K562 (cell line): ENCODE measurements at regions not wholly inside any gene's neighbourhood (a gene's known extent, or its start where the extent isn't known, plus 50 kb on each side); places are given as distances from the start of the nearest gene placed in this dataset.
A peak's percentile ranks its signal among the peaks of the same experiment; 100 is the strongest.

Source experiments
- ATAC-seq: fragments of 200-7000 bp; cut with Tn5 transposase; 3 replicates; pipeline ENCODE4 v1.9.1; 2020; ENCODE audit warnings: moderate library complexity
- BruUV-seq: library from RNA; stranded (reverse); fragments of 400-500 nt; replicated peaks from 2 replicates; lab custom pipeline; 2021; lab: Mats Ljungman, UMichigan
- CTCF ChIA-PET: fragments of 300-600 bp; formaldehyde crosslinking; extraction: SDS; loops from one replicate; lab custom pipeline; 2021; ENCODE audit warnings: low intra/inter-chr PET ratio; lab: Yijun Ruan, JAX
- POLR2A ChIA-PET: fragments of 300-600, 350-650 bp; sonication (Branson Sonifier 250); formaldehyde crosslinking; extraction: SDS; loops from one replicate; lab custom pipeline; 2021; ENCODE audit warnings: antibody characterized with exemption, inconsistent platforms; lab: Yijun Ruan, JAX
- DNase-seq, 4 experiments: peaks; one replicate each; pipeline versions ENCODE4 v3.0.0 to v3.0.0-alpha.2; 2011 to 2018; ENCODE audit warnings: low spot score in 3 of 4, mixed read lengths in 3 of 4; ENCODE audit errors: extremely low read depth in 1 of 4
- FAIRE-seq: peaks from 2 replicates; lab custom pipeline; 2011; peaks lifted over from hg19 to GRCh38; lab: Jason Lieb, UNC
- H2AFZ ChIP-seq: 2 replicates; pipeline ENCODE4 v1.6.0; 2011; ENCODE audit warnings: low read depth, low read length, control low read depth, inconsistent platforms
- H3K27ac ChIP-seq: fragments of 200-600 bp; 3 replicates; pipeline ENCODE4 v1.8.0; 2011; ENCODE audit warnings: low read depth, mild to moderate bottlenecking, control low read depth, inconsistent platforms, low read length, moderate library complexity, mixed read lengths; ENCODE audit errors: extremely low read depth
- H3K27me3 ChIP-seq, 2 experiments: fragments of 300-600 bp in 1 of 2; 2 replicates in 1 of 2; 3 replicates in 1 of 2; pipeline versions ENCODE4 v1.6.0 to v1.8.0; 2011; ENCODE audit warnings: inconsistent platforms in 2 of 2, low read length in 2 of 2, mild to moderate bottlenecking in 1 of 2, mixed read lengths in 1 of 2, moderate library complexity in 1 of 2; ENCODE audit not compliant: control insufficient read depth in 2 of 2, insufficient read depth in 2 of 2
- H3K36me3 ChIP-seq: fragments of 300-600 bp; 3 replicates; pipeline ENCODE4 v1.8.0; 2011; ENCODE audit warnings: mild to moderate bottlenecking, low read length, inconsistent platforms; ENCODE audit not compliant: control insufficient read depth, insufficient read depth
- H3K4me1 ChIP-seq, 2 experiments: fragments of 200-600 bp in 1 of 2; replicated peaks in 1 of 2; 2 replicates in 1 of 2; 3 replicates in 1 of 2; pipeline versions ENCODE4 v1.5.1 to v1.8.0; 2011; ENCODE audit warnings: inconsistent platforms in 2 of 2, low read length in 2 of 2, mild to moderate bottlenecking in 1 of 2, mixed read lengths in 1 of 2, moderate library complexity in 1 of 2; ENCODE audit not compliant: control insufficient read depth in 2 of 2, insufficient read depth in 2 of 2
- H3K4me2 ChIP-seq: 2 replicates; pipeline ENCODE4 v1.6.1; 2011; ENCODE audit warnings: low read length, control low read depth, inconsistent platforms, mixed read lengths; ENCODE audit not compliant: insufficient read depth
- H3K4me3 ChIP-seq: fragments of 200-600 bp; sonication (generic), shearing (Covaris generic); 2 replicates; pipeline ENCODE4 v1.5.1; 2016; ENCODE audit warnings: control low read depth, inconsistent platforms
- H3K79me2 ChIP-seq: fragments of 200-600 bp; 3 replicates; pipeline ENCODE4 v1.8.0; 2011; ENCODE audit warnings: low read length, inconsistent platforms; ENCODE audit not compliant: control insufficient read depth, insufficient read depth
- H3K9ac ChIP-seq, 2 experiments: 2 replicates each; pipeline versions ENCODE4 v1.6.0 to v1.6.1; 2011; ENCODE audit warnings: low read depth in 2 of 2, low read length in 2 of 2, control low read depth in 1 of 2, inconsistent platforms in 1 of 2, mild to moderate bottlenecking in 1 of 2, mixed read lengths in 1 of 2; ENCODE audit not compliant: insufficient read depth in 1 of 2
- H3K9me1 ChIP-seq: one replicate; pipeline ENCODE4 v1.6.0; 2011; ENCODE audit warnings: inconsistent platforms, mild to moderate bottlenecking, low read length, moderate library complexity; ENCODE audit not compliant: control insufficient read depth, insufficient read depth
- H3K9me3 ChIP-seq: replicated peaks from 2 replicates; pipeline ENCODE4 v1.5.1; 2011; ENCODE audit warnings: low read depth, low read length, inconsistent platforms; ENCODE audit not compliant: control insufficient read depth, insufficient read depth
- H4K20me1 ChIP-seq: replicated peaks from 2 replicates; pipeline ENCODE4 v1.6.1; 2011; ENCODE audit warnings: low read length, inconsistent platforms, mixed read lengths; ENCODE audit not compliant: control insufficient read depth, insufficient read depth
- ATF1 ChIP-seq, 2 experiments: fragments of 450-650 bp in 1 of 2; IDR thresholded peaks; 2 replicates each; pipeline ENCODE4 v1.6.1; 2016; ENCODE audit warnings: missing compliant biosample characterization in 1 of 2, missing genetic modification characterization in 1 of 2
- CEBPG ChIP-seq, 3 experiments: fragments of 200-800 bp in 1 of 3; sonication (Bioruptor generic) in 1 of 3; sonication (generic) in 1 of 3; formaldehyde crosslinking in 1 of 3; IDR thresholded peaks in 2 of 3; conservative IDR thresholded peaks in 1 of 3; 2 replicates each; pipeline versions ENCODE4 v1.6.1 to v1.8.0; 2016 to 2022; ENCODE audit warnings: missing compliant biosample characterization in 2 of 3, missing genetic modification characterization in 2 of 3, mild to moderate bottlenecking in 1 of 3, missing genetic modification reagents in 1 of 3
- ZFP36 ChIP-seq: fragments of 150-350 bp; IDR thresholded peaks from 2 replicates; pipeline ENCODE4 v1.6.1; 2018; ENCODE audit warnings: low read length, low read depth; ENCODE audit not compliant: partially characterized antibody
- WGBS: fragments of 100-300 bp; shearing (Covaris generic); methylation state at CpG from one replicate; pipeline ENCODE4 v1.1.6; 2016; ENCODE audit warnings: low coverage, mixed read lengths; ENCODE audit not compliant: insufficient coverage; ENCODE audit errors: missing lambda C conversion rate; 5-methylcytosine and 5-hydroxymethylcytosine counted together
- in situ Hi-C: fragments of 300-500 bp; cut with MboI; formaldehyde crosslinking; loops from 4 replicates; pipeline ENCODE4 v1.15.0; 2018; ENCODE audit warnings: inconsistent platforms, mixed read lengths
- intact Hi-C: fragments of 100-400 bp; cut with micrococcal nuclease; formaldehyde crosslinking; loops from 2 replicates; pipeline ENCODE4 v1.14.2; 2022

DNA sequence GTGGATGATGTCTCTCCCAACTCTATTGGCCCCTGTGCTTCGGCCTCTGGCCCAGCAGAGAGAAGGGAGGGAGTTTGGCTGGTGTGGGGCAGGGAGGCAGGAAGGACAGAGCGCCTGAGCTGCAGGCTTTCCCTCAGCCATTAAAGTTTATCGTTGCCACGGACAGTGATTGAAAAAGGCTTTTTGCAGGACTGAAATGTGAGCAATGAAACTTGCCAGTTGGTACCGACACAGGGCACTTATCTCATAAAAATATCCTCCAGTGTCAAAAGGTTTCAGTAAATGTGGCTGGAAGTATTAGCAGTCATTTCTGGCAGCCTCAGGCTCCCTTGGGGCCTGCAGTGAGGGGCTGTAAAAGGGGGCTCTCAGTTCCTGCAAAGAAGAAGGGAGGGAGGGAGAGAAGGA is 169.2 kb downstream of the GLI2 start (continued):
- TF ChIP-seq CEBPG (CRISPR knock-in tag; IDR thresholded peaks at IDR 0.05) (no peak), CEBPG (tag; conservative IDR thresholded peaks at IDR 0.05 in 1 of 2, IDR thresholded peaks at IDR 0.05 in 1 of 2) (no peak)

DNA sequence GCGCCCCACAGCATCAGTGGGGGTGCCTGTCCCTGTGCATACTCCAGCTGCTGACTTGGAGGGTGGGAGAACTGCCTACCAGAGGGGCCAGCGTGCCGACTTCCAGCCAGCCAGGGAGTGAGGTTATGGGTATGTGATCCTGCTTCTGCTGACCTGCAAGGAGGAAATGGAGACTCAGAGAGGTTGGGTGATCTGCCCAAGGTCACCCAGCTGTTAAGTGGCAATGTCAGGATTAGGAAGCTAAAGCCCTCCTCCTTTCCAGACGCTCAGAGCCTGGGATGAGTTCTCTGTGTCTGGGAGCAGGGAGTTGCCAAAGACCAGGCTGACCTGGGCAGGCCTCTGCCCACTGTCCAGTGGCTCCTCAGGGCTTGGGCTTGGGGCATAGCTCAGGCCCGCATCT is 169.6 kb downstream of the GLI2 start:
- FAIRE-seq (no peak), ATAC-seq (no peak), DNase-seq (no peak)
- intact Hi-C loops (no loop called here), in situ Hi-C loops (no loop called here)
- WGBS, result 2% methylated on average over 5 of the region's 5 CpGs
- Histone ChIP-seq H3K27ac (no peak overlapping the region), H3K9me3 (no peaks in the 10 kb centered on the region), H3K36me3 (no peaks in the 10 kb centered on the region), H3K9me1 (no peaks in the 10 kb centered on the region), H3K4me1 (no peaks in the 10 kb centered on the region), H3K9ac (peak overlapping the region in 1 of 2 experiments; percentile 45; a peak in 1 of 4 replicates), H4K20me1 (peaks cover 8% of the 10 kb centered on the region; the same call in 1 of the 2 replicates), H3K79me2 (no peaks in the 10 kb centered on the region), H3K4me2 (no peak overlapping the region), H3K27me3 (peaks cover 9 to 58% of the 10 kb centered on the region in 2 experiments), H2AFZ (no peak overlapping the region), H3K4me3 (no peak overlapping the region)
- BruUV-seq, result no TSS peak
- ChIA-PET POLR2A (interaction anchor here (0.6 kb wide), 1 partner anchor 36 kb away, joined by 3 read pairs; no protein-coding TSS in a partner anchor), CTCF (no interaction called here)
- TF ChIP-seq ATF1 (CRISPR knock-in tag; IDR thresholded peaks at IDR 0.05), result no peak
- TF ChIP-seq ATF1 (tag; IDR thresholded peaks at IDR 0.05), result no peak
- peak; percentile 30 for TF ChIP-seq ZFP36
